Femur (tissue), 1 donor: ENCODE measurements at regions not wholly inside any gene's neighbourhood (a gene's known extent, or its start where the extent isn't known, plus 50 kb on each side); places are given as distances from the start of the nearest gene placed in this dataset.

Source experiments
- DNase-seq: peaks from one replicate; pipeline ENCODE4 v3.0.0-alpha.2; 2017

- DNase-seq, result no peak
These were observed 743.9 kb upstream of the FLRT2 start for GRCh38 chr14:84785996-84786395.

GRCh38 chr14:84789012-84789411, 740.9 kb upstream of the FLRT2 start:
- no peak for DNase-seq

- no peak for DNase-seq
These were observed 737.1 kb upstream of the FLRT2 start for GRCh38 chr14:84792722-84793410.

- no peak for DNase-seq
These were observed 732.6 kb upstream of the FLRT2 start for GRCh38 chr14:84797326-84797725.

- DNase-seq, result no peak
These were observed 725.5 kb upstream of the FLRT2 start for GRCh38 chr14:84804468-84804867.

- DNase-seq, result no peak
These were observed 725.0 kb upstream of the FLRT2 start for GRCh38 chr14:84804895-84805294.

GRCh38 chr14:84806181-84806580, 723.8 kb upstream of the FLRT2 start:
- DNase-seq, result no peak

- DNase-seq, result no peak
These were observed 723.3 kb upstream of the FLRT2 start for GRCh38 chr14:84806622-84807021.

- DNase-seq, result no peak
These were observed 722.3 kb upstream of the FLRT2 start for GRCh38 chr14:84807673-84808072.

- DNase-seq, result no peak
These were observed 720.8 kb upstream of the FLRT2 start for GRCh38 chr14:84809158-84809557.

GRCh38 chr14:84814391-84814790, 715.6 kb upstream of the FLRT2 start:
- DNase-seq, result no peak

- no peak for DNase-seq
These were observed 710.4 kb upstream of the FLRT2 start for GRCh38 chr14:84819528-84819927.

- DNase-seq, result no peak
These were observed 704.3 kb upstream of the FLRT2 start for GRCh38 chr14:84825481-84826251.

- no peak for DNase-seq
These were observed 703.6 kb upstream of the FLRT2 start for GRCh38 chr14:84826294-84826693.

- DNase-seq, result no peak
These were observed 679.3 kb upstream of the FLRT2 start for GRCh38 chr14:84850595-84850994.

GRCh38 chr14:84856751-84857534, 673.0 kb upstream of the FLRT2 start:
- no peak for DNase-seq

GRCh38 chr14:84857571-84857970, 672.4 kb upstream of the FLRT2 start:
- no peak for DNase-seq

GRCh38 chr14:84859116-84859515, 670.8 kb upstream of the FLRT2 start:
- no peak for DNase-seq

- DNase-seq, result no peak
These were observed 665.2 kb upstream of the FLRT2 start for GRCh38 chr14:84864548-84865271.

- DNase-seq, result no peak
These were observed 658.2 kb upstream of the FLRT2 start for GRCh38 chr14:84871734-84872133.

- no peak for DNase-seq
These were observed 655.5 kb upstream of the FLRT2 start for GRCh38 chr14:84874436-84874835.

- DNase-seq, result no peak
These were observed 652.9 kb upstream of the FLRT2 start for GRCh38 chr14:84877061-84877460.

- DNase-seq, result no peak
These were observed 647.1 kb upstream of the FLRT2 start for GRCh38 chr14:84882830-84883229.
